Keratinocyte (primary cell): ENCODE measurements at regions not wholly inside any gene's neighbourhood (a gene's known extent, or its start where the extent isn't known, plus 50 kb on each side); places are given as distances from the start of the nearest gene placed in this dataset.

ENCODE experiments used
- DNase-seq: peaks from one replicate; pipeline ENCODE4 v3.0.0-alpha.2; 2011; ENCODE audit warnings: low read depth, missing footprints, low spot score
- FAIRE-seq: peaks from 2 replicates; lab custom pipeline; 2011; peaks lifted over from hg19 to GRCh38; lab: Jason Lieb, UNC
- H2AFZ ChIP-seq: 2 replicates; pipeline ENCODE4 v1.6.0; 2012; ENCODE audit warnings: low read length, control low read depth, inconsistent platforms; ENCODE audit not compliant: control insufficient read depth
- H3K27ac ChIP-seq: 2 replicates; pipeline ENCODE4 v1.5.1; 2011; ENCODE audit warnings: low read length; ENCODE audit not compliant: control insufficient read depth, insufficient read depth
- H3K27me3 ChIP-seq: 3 replicates; pipeline ENCODE4 v1.6.0; 2011; ENCODE audit warnings: low read length; ENCODE audit not compliant: control insufficient read depth, insufficient read depth; ENCODE audit errors: extremely low read depth
- H3K36me3 ChIP-seq, 2 experiments: 2 replicates in 1 of 2; 3 replicates in 1 of 2; pipeline ENCODE4 v1.5.1; 2011; ENCODE audit warnings: low read length in 2 of 2, mild to moderate bottlenecking in 1 of 2; ENCODE audit not compliant: control insufficient read depth in 2 of 2, insufficient read depth in 2 of 2; ENCODE audit errors: extremely low read depth in 1 of 2
- H3K4me1 ChIP-seq: 3 replicates; pipeline ENCODE4 v1.5.1; 2011; ENCODE audit warnings: low read length; ENCODE audit not compliant: control insufficient read depth, insufficient read depth; ENCODE audit errors: extremely low read depth
- H3K4me2 ChIP-seq: 3 replicates; pipeline ENCODE4 v1.6.0; 2011; ENCODE audit warnings: low read depth, low read length; ENCODE audit not compliant: control insufficient read depth, insufficient read depth; ENCODE audit errors: extremely low read depth
- H3K4me3 ChIP-seq, 3 experiments: fragments of 200-600 bp in 1 of 3; sonication (generic) in 1 of 3; 2 replicates in 2 of 3; 3 replicates in 1 of 3; pipeline ENCODE4 v1.5.1; 2011 to 2016; ENCODE audit warnings: low read length in 3 of 3, mild to moderate bottlenecking in 3 of 3, control low read depth in 2 of 3, inconsistent platforms in 1 of 3, low read depth in 1 of 3, mixed read lengths in 1 of 3, mixed run types in 1 of 3, moderate library complexity in 1 of 3; ENCODE audit not compliant: control insufficient read depth in 2 of 3, insufficient read depth in 2 of 3; ENCODE audit errors: extremely low read depth in 1 of 3
- H3K79me2 ChIP-seq: 2 replicates; pipeline ENCODE4 v1.6.0; 2012; ENCODE audit warnings: low read length; ENCODE audit not compliant: control insufficient read depth, insufficient read depth
- H3K9ac ChIP-seq: 3 replicates; pipeline ENCODE4 v1.6.0; 2011; ENCODE audit warnings: low read length; ENCODE audit not compliant: control insufficient read depth, insufficient read depth; ENCODE audit errors: extremely low read depth
- H3K9me1 ChIP-seq: 3 replicates; pipeline ENCODE4 v1.6.0; 2011; ENCODE audit warnings: low read length; ENCODE audit not compliant: control insufficient read depth, insufficient read depth; ENCODE audit errors: extremely low read depth
- H3K9me3 ChIP-seq: 2 replicates; pipeline ENCODE4 v1.5.1; 2012; ENCODE audit warnings: low read depth, low read length; ENCODE audit not compliant: control insufficient read depth
- H4K20me1 ChIP-seq: 3 replicates; pipeline ENCODE4 v1.6.0; 2011; ENCODE audit warnings: low read length; ENCODE audit not compliant: control insufficient read depth, insufficient read depth; ENCODE audit errors: extremely low read depth
- CTCF ChIP-seq, 3 experiments: IDR thresholded peaks in 1 of 3; conservative IDR thresholded peaks in 1 of 3; optimal IDR thresholded peaks in 1 of 3; 2 replicates in 2 of 3; 3 replicates in 1 of 3; pipeline versions ENCODE3 to v1.5.1; 2011; ENCODE audit warnings: low read length in 3 of 3, mild to moderate bottlenecking in 3 of 3, moderate library complexity in 2 of 3, control low read depth in 1 of 3, inconsistent platforms in 1 of 3; ENCODE audit not compliant: insufficient read depth in 2 of 3; ENCODE audit errors: extremely low read depth in 1 of 3
- EZH2 ChIP-seq: IDR thresholded peaks from one replicate; pipeline ENCODE4 v1.6.1; 2012; ENCODE audit warnings: inconsistent platforms, mild to moderate bottlenecking, low read length, moderate library complexity
- dilution Hi-C: fragments of 300-500 bp; cut with MboI; formaldehyde crosslinking; loops from one replicate; pipeline ENCODE4 v1.7.0; 2020; ENCODE audit warnings: low sequenced_read_pairs; ENCODE audit not compliant: extremely low pct_ligation_motif_present

GRCh38 chr9:75648034-75648433 is 242.4 kb upstream of the PCSK5 start:
- FAIRE-seq (no peak), DNase-seq (no peak)
- H3K36me3 ChIP-seq: no peaks in the 10 kb centered on the region
- H4K20me1 ChIP-seq: no peaks in the 10 kb centered on the region
- no peaks in the 10 kb centered on the region for H3K79me2 ChIP-seq
- no peak overlapping the region for H3K27ac ChIP-seq
- TF ChIP-seq EZH2: no peak
- no peak for TF ChIP-seq CTCF (optimal IDR thresholded peaks at IDR 0.05 in 1 of 3, IDR thresholded peaks at IDR 0.05 in 1 of 3, conservative IDR thresholded peaks at IDR 0.05 in 1 of 3; ENCODE audit: extremely low read depth in 1 of 3, insufficient read depth in 2 of 3, low read length in 3 of 3)
- no peak overlapping the region for H3K9ac ChIP-seq
- no peaks in the 10 kb centered on the region for H3K9me3 ChIP-seq
- dilution Hi-C loops: no loop called here
- H3K4me2 ChIP-seq: no peak overlapping the region
- no peaks in the 10 kb centered on the region for H3K4me1 ChIP-seq
- H2AFZ ChIP-seq: no peak overlapping the region
- no peak overlapping the region for H3K4me3 ChIP-seq
- no peaks in the 10 kb centered on the region for H3K27me3 ChIP-seq
- H3K9me1 ChIP-seq: no peaks in the 10 kb centered on the region

GRCh38 chr9:75649060-75649459 is 241.4 kb upstream of the PCSK5 start:
- no peak for FAIRE-seq
- TF ChIP-seq CTCF (optimal IDR thresholded peaks at IDR 0.05 in 1 of 3, IDR thresholded peaks at IDR 0.05 in 1 of 3, conservative IDR thresholded peaks at IDR 0.05 in 1 of 3; ENCODE audit: extremely low read depth in 1 of 3, insufficient read depth in 2 of 3, low read length in 3 of 3) (no peak), EZH2 (no peak)

More at GRCh38 chr9:75649060-75649459, 241.4 kb upstream of the PCSK5 start:
- dilution Hi-C loops: no loop called here
- no peaks in the 10 kb centered on the region for H3K4me1 ChIP-seq
- no peaks in the 10 kb centered on the region for H3K79me2 ChIP-seq
- no peaks in the 10 kb centered on the region for H3K9me1 ChIP-seq
- H2AFZ ChIP-seq: no peak overlapping the region
- H3K4me3 ChIP-seq: no peak overlapping the region
- no peak overlapping the region for H3K27ac ChIP-seq
- no peaks in the 10 kb centered on the region for H4K20me1 ChIP-seq
- H3K9ac ChIP-seq: no peak overlapping the region
- no peaks in the 10 kb centered on the region for H3K36me3 ChIP-seq
- DNase-seq: no peak
- no peaks in the 10 kb centered on the region for H3K27me3 ChIP-seq
- H3K9me3 ChIP-seq: no peaks in the 10 kb centered on the region
- H3K4me2 ChIP-seq: no peak overlapping the region
